ENCODE measurements at regions not wholly inside any gene's neighbourhood (a gene's known extent, or its start where the extent isn't known, plus 50 kb on each side); places are given as distances from the start of the nearest gene placed in this dataset.

GRCh38 chr20:4073852-4074741 lies 58.7 kb upstream of the RNF24 start:
- Histone ChIP-seq H3K27me3 (replicated peaks) (no peaks in the 10 kb centered on the region), H3K27ac (no peak overlapping the region), H3K4me3 (ENCODE audit: low read depth, low read length) (no peak overlapping the region), H3K36me3 (replicated peaks) (no peaks in the 10 kb centered on the region)
- no peak for TF ChIP-seq CTCF (IDR thresholded peaks at IDR 0.05; ENCODE audit: low read depth, low read length, missing control alignments)
- DNase-seq, result no peak
- in situ Hi-C loops (cut with HindIII; ENCODE audit: low pct_ligation_motif_present, low sequenced_read_pairs), result no loop called here

GRCh38 chr20:4071178-4071693 lies 55.9 kb upstream of the RNF24 start:
- H3K27ac ChIP-seq, result no peak overlapping the region
- no peaks in the 10 kb centered on the region for H3K36me3 ChIP-seq (replicated peaks)
- H3K27me3 ChIP-seq (replicated peaks), result no peaks in the 10 kb centered on the region
- in situ Hi-C loops (cut with HindIII; ENCODE audit: low pct_ligation_motif_present, low sequenced_read_pairs), result no loop called here
- no peak for TF ChIP-seq CTCF (IDR thresholded peaks at IDR 0.05; ENCODE audit: low read depth, low read length, missing control alignments)
- DNase-seq, result no peak
- H3K4me3 ChIP-seq (ENCODE audit: low read depth, low read length), result no peak overlapping the region

- no peak overlapping the region for H3K27ac ChIP-seq
- DNase-seq, result no peak
- no peaks in the 10 kb centered on the region for H3K36me3 ChIP-seq (replicated peaks)
- no peak for TF ChIP-seq CTCF (IDR thresholded peaks at IDR 0.05; ENCODE audit: low read depth, low read length, missing control alignments)
- H3K27me3 ChIP-seq (replicated peaks), result no peaks in the 10 kb centered on the region
- in situ Hi-C loops (cut with HindIII; ENCODE audit: low pct_ligation_motif_present, low sequenced_read_pairs), result no loop called here
- H3K4me3 ChIP-seq (ENCODE audit: low read depth, low read length), result no peak overlapping the region
These were observed 55.2 kb upstream of the RNF24 start for GRCh38 chr20:4070323-4071177.

DNA sequence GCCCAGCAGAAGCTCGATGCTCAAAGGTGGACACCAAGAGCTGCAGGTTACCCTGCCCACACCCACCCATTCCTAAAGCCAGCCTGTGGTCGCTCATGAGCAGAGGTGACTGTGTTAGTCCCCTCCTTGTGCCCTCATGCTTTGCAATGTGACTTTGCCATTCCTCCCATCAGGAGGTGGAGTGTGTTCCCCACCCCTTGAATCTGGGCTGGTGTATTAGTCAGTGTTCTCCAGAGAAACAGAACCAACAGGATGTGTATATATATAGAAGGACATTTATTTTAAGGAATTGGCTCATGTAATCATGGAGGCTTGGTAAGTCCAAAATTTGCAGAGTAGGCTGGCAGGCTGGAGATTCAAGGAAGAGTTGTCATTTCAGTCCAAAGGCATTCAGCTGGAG lies 54.4 kb upstream of the RNF24 start:
- no peak overlapping the region for H3K27ac ChIP-seq
- H3K27me3 ChIP-seq (replicated peaks), result no peaks in the 10 kb centered on the region
- no peaks in the 10 kb centered on the region for H3K36me3 ChIP-seq (replicated peaks)
- in situ Hi-C loops (cut with HindIII; ENCODE audit: low pct_ligation_motif_present, low sequenced_read_pairs), result no loop called here
- TF ChIP-seq CTCF (IDR thresholded peaks at IDR 0.05; ENCODE audit: low read depth, low read length, missing control alignments), result no peak
- no peak overlapping the region for H3K4me3 ChIP-seq (ENCODE audit: low read depth, low read length)
- no peak for DNase-seq

DNA sequence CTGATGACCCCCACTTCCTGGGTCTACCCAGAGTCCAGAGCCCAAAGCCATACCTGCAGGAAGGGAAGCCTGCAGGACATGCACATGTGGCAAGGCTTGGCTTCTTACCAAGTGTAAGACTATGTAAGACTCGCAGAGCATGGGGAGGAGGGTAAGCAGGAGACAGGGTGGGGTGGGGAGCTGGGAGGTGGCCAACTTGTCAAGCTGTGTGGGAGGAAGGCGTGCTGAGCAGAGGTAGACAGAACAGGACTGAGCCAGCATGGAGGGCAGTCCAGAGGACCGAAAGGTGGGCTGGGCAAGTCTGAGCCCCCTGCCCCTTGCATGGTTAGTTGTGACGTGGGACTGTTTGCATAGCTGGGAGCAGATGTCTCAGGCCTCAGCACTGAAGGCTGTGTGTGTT lies 53.4 kb upstream of the RNF24 start:
- TF ChIP-seq CTCF (IDR thresholded peaks at IDR 0.05; ENCODE audit: low read depth, low read length, missing control alignments), result no peak
- DNase-seq, result no peak
- H3K4me3 ChIP-seq (ENCODE audit: low read depth, low read length), result no peak overlapping the region
- in situ Hi-C loops (cut with HindIII; ENCODE audit: low pct_ligation_motif_present, low sequenced_read_pairs), result no loop called here
- no peak overlapping the region for H3K27ac ChIP-seq
- no peaks in the 10 kb centered on the region for H3K27me3 ChIP-seq (replicated peaks)
- H3K36me3 ChIP-seq (replicated peaks), result no peaks in the 10 kb centered on the region

All from brain microvascular endothelial cell (primary cell).